ENCODE measurements at regions not wholly inside any gene's neighbourhood (a gene's known extent, or its start where the extent isn't known, plus 50 kb on each side); places are given as distances from the start of the nearest gene placed in this dataset.
"Not testable (repeated sequence)": the region's sequence is repeated elsewhere in the genome, so short reads cannot be mapped to it uniquely, and the experiment has no call there.

DNA sequence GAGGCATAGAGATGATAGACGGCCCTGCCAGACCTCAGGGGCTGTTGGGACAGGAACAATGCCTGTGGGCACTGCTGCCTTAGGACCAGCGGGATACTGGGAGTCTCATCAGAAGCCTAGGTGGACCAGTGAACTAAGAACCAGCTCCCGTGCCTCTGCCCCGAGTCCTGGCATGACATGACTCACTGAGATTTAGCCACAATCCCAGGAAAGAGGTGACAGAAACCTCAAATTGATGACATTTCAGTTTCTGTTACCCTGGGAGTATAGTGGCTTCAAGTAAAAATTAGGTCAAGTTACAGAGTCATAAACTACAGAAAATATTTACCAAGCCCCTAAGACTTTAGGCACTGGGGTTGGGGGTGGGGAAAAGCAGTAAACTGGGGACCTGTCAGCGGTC, 74.6 kb upstream of the GADD45A start:
- no peak for TF ChIP-seq CTCF (IDR thresholded peaks at IDR 0.05; ENCODE audit: low read depth, low read length)
- H3K4me3 ChIP-seq (replicated peaks in 1 of 2; ENCODE audit: low read depth in 2 of 2, low read length in 2 of 2), result no peak overlapping the region
- no peak for DNase-seq (ENCODE audit: low read depth in 2 of 2)

GRCh38 chr1:67611846-67612245, 73.2 kb upstream of the GADD45A start:
- TF ChIP-seq CTCF (IDR thresholded peaks at IDR 0.05; ENCODE audit: low read depth, low read length), result no peak
- DNase-seq (ENCODE audit: low read depth in 2 of 2), result no peak
- H3K4me3 ChIP-seq (replicated peaks in 1 of 2; ENCODE audit: low read depth in 2 of 2, low read length in 2 of 2), result no peak overlapping the region

GRCh38 chr1:67612788-67613241, 72.2 kb upstream of the GADD45A start:
- H3K4me3 ChIP-seq (replicated peaks in 1 of 2; ENCODE audit: low read depth in 2 of 2, low read length in 2 of 2), result no peak overlapping the region
- peak in 1 of 2 donors; percentile 63 for DNase-seq (ENCODE audit: low read depth in 2 of 2)
- no peak for TF ChIP-seq CTCF (IDR thresholded peaks at IDR 0.05; ENCODE audit: low read depth, low read length)

- not testable (repeated sequence) for DNase-seq (ENCODE audit: low read depth in 2 of 2); H3K4me3 ChIP-seq (replicated peaks in 1 of 2; ENCODE audit: low read depth in 2 of 2, low read length in 2 of 2)
Observed at GRCh38 chr1:67613479-67613878, 71.5 kb upstream of the GADD45A start.

GRCh38 chr1:67614511-67614934, 70.5 kb upstream of the GADD45A start:
- H3K4me3 ChIP-seq (replicated peaks in 1 of 2; ENCODE audit: low read depth in 2 of 2, low read length in 2 of 2), result no peak overlapping the region
- peak; percentile 57 to 67 for DNase-seq (ENCODE audit: low read depth in 2 of 2)
- no peak for TF ChIP-seq CTCF (IDR thresholded peaks at IDR 0.05; ENCODE audit: low read depth, low read length)

DNA sequence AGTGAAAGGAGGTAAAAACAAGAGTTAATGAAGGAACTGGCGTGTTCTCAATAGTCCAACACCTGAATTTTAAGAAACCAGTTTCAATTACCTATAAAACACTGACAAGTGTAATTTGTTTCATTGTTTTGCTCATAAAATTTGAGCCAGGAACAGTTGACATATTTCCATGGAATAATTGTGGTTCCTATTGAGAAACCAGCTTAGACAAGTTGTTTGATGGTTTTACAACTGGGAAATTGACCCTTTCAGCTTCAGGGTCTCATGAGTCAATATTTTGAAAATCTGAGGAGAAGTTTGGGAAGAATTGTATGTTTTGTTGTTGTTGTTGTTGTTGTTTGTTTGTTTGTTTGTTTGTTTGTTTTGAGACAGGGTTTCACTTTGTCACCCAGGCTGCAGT, 69.1 kb upstream of the GADD45A start:
- DNase-seq (ENCODE audit: low read depth in 2 of 2), result no peak
- H3K4me3 ChIP-seq (replicated peaks in 1 of 2; ENCODE audit: low read depth in 2 of 2, low read length in 2 of 2), result no peak overlapping the region
- TF ChIP-seq CTCF (IDR thresholded peaks at IDR 0.05; ENCODE audit: low read depth, low read length), result no peak

GRCh38 chr1:67616394-67616985, 68.5 kb upstream of the GADD45A start:
- H3K4me3 ChIP-seq (replicated peaks in 1 of 2; ENCODE audit: low read depth in 2 of 2, low read length in 2 of 2), result no peak overlapping the region
- TF ChIP-seq CTCF (IDR thresholded peaks at IDR 0.05; ENCODE audit: low read depth, low read length), result no peak
- no peak for DNase-seq (ENCODE audit: low read depth in 2 of 2)

Data from cardiac fibroblast (primary cell).